ENCODE measurements at regions not wholly inside any gene's neighbourhood (a gene's known extent, or its start where the extent isn't known, plus 50 kb on each side); places are given as distances from the start of the nearest gene placed in this dataset.

DNA sequence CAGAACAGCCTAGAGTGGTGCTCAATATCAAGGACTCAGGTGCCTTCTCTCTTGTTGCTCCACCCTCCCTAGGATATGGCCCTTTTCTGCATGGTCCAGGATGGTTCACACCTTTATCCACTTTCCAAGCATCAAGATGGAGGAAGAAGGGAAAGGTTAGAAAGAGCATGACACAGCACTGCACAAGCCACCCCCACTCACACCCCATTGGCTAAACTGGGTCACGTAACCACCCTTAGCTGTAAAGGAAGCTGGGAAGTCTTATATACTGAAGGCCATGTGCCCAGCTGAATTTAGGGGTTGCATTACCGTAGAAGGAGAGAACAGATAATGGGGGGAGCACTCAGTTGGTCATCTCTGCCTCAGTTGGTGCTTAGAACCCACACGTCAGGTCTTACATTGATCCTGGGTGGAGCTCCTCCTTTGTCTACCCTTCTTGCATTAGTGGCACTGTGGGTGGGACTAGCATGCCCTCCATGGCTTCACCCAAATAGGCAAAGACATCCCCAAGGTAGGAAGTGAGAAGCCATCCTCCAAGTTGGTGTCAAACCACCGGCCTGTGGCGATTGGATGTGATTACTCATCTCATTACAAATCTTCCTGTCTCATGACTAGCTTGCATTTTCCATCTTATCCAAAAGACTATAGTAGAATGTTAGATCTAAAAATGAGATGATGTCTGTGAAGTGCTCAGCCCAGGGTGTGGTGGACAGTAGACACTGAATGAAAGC is 248.5 kb downstream of the HAUS1 start:
- TF ChIP-seq GATA1 (IDR thresholded peaks at IDR 0.05; ENCODE audit: low read depth, low read length) = no peak
- no peak for TF ChIP-seq POLR2A (IDR thresholded peaks at IDR 0.05; ENCODE audit: low read length)
- no peak for DNase-seq

DNA sequence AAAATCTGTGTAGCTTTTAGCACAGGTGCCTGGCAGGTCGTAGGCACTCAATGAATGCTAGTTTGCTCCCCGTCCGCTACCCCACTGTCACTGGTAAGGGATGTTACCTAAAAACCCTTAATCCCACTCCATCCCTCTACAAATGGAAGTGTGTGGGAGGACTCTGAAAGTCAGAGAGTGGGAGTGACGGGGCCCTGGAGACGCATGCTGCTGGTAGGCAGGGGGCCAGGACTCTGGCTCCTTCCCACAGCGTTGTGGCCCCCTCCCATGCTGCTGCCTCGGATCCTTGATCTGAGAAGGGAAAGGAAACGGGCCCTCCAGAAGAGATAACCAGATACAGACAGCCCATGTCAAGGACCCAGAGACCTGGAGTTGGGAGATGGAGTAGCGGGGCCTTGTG is 249.3 kb downstream of the HAUS1 start:
- DNase-seq = no peak
- TF ChIP-seq GATA1 (IDR thresholded peaks at IDR 0.05; ENCODE audit: low read depth, low read length) = no peak
- no peak for TF ChIP-seq POLR2A (IDR thresholded peaks at IDR 0.05; ENCODE audit: low read length)

DNA sequence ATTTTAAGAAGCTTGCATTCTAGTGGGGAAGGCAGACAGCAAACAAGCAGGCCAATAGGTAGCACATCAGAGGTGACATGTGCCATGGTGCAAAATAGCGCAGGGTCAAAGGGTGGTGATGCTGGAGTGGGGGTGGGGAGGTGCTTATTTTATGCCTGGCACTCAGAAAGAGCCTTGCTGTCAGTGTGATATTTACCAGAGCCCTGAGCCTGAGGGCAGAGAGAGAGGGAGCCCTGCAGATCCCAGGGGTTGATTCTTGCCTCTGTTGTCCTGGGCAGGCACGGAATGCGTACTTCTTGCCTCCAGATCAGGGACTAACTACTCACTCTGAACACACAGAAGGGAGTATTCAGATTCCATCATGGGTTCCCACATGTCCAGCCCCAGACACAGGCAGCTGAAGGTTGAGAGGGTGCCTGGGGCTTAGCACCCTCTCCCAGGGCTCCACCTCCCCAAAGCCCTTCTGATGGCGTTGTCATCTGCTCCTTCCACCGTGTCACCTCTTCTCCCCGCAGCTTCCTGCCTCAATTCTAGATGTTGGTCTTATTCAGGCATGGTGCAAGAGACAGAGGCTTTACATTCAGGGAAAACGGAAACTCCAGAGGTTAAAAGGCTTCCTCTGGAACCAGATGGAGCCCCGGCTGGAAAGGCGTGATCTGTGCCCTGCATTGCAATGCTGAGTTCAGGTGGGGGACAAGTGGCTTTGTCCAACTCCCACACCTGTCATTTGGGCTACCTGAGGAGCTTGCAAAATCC is 252.3 kb downstream of the HAUS1 start:
- no peak for DNase-seq
- TF ChIP-seq GATA1 (IDR thresholded peaks at IDR 0.05; ENCODE audit: low read depth, low read length) (no peak), POLR2A (IDR thresholded peaks at IDR 0.05; ENCODE audit: low read length) (no peak)

DNA sequence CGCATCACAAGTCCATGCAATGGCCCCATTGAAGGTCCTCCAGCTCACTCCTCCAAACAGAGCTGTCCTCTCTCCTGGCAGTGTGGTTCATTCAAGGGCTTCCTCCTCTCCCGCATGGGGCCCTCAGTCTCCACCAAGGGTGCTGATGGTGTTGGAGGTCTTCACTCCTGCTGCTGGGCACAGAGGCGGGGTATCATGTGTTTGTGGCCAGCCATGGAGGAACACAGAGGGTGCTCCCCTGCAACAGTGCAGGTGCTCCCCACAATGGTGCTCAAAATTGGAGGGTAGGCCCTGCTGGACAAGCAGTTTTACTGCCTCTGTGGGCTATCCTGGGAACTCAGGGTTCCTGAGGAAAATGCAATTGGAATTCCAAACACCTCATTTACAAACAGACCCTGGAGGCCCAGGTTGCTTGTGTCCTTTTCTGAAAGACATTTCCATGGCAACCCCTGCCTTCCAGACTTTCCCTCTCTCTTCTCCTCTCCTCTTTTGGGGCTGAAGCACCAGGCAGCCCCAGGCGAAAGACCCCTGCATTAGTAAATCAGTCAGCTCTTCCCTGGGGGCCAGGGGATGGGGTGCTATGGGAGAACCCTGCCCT is 256.0 kb downstream of the HAUS1 start:
- TF ChIP-seq GATA1 (IDR thresholded peaks at IDR 0.05; ENCODE audit: low read depth, low read length) (no peak), POLR2A (IDR thresholded peaks at IDR 0.05; ENCODE audit: low read length) (no peak)
- DNase-seq = no peak

DNA sequence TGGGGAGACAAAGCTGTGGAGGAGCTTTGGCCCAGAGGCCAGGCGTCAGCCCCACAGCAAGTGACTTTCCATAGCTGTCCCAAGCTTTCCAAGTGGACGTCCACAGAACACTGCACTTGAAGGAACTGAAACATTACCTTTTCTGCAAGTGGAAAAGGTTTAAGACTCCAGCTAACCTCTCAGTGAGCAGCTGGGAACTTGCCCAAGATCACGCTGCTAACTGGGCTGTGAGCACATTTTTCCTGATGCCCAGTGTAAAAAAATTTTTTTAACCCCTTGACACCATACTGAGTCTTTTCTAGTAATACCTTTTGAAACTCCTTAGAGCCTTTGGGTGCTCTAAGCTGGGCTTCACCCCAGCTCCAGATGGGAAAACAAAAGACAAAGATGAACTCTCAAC is 256.7 kb downstream of the HAUS1 start:
- DNase-seq = no peak
- TF ChIP-seq POLR2A (IDR thresholded peaks at IDR 0.05; ENCODE audit: low read length) (no peak), GATA1 (IDR thresholded peaks at IDR 0.05; ENCODE audit: low read depth, low read length) (no peak)

DNA sequence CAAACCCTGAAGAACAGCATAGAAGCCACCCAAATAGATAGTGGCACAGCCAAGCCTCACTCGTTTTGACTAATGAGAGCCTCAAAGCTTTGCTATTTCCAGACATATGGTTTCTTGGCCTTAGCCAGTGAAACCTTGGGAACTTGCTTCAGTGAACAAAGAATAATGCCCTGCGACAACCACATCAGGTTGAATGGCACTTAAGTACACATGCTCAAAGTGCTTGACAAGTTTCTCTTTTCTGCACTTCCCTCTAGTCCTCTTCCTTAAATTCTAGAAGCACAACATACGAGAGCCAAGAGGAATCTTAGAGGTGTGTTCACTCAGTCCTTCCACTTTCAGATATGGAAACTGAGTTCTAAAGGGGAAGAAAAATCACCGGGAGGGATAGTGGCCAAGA is 258.3 kb downstream of the HAUS1 start:
- TF ChIP-seq POLR2A (IDR thresholded peaks at IDR 0.05; ENCODE audit: low read length) (no peak), GATA1 (IDR thresholded peaks at IDR 0.05; ENCODE audit: low read depth, low read length) (no peak)

DNA sequence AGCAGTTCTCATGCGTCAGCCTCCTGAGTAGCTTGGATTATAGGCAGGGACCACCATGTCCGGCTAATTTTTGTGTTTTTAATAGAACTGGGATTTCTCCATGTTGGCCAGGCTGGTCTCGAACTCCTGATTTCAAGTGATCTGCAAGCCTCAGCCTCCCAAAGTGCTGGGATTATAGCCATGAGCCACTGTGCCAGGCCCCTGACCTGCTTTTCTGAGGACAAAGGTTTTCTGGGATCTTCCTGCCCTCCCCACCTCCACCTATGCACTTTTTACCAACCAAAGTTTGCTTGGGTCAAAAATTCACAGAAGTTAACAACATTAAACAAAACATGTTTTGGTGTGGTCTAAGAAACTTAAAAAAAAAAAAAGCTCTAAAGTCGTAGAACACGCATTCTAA is 259.9 kb downstream of the HAUS1 start:
- no peak for TF ChIP-seq GATA1 (IDR thresholded peaks at IDR 0.05; ENCODE audit: low read depth, low read length)
- TF ChIP-seq POLR2A (IDR thresholded peaks at IDR 0.05; ENCODE audit: low read length) = no peak
- no peak for DNase-seq

More for the DNA sequence above, 258.3 kb downstream of the HAUS1 start:
- DNase-seq = no peak

DNA sequence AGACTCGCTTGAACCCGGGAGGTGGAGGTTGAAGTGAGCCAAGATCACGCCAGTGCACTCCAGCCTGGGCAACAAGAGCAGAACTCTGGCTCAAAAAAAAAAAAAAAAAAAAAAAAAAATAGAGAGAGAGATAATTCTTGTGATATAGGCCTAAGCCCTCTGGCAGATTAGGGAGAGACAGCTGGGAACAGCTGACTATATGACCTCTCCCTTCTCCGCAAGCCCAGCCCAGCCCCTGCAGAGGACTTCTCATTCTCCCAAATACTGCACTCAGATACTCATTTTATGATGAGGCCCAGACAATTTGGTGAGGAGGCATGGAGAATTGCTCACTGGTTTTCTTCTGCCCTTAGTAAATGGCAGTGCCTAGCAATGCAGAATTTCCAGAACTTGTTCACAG is 262.0 kb downstream of the HAUS1 start:
- TF ChIP-seq POLR2A (IDR thresholded peaks at IDR 0.05; ENCODE audit: low read length) (no peak), GATA1 (IDR thresholded peaks at IDR 0.05; ENCODE audit: low read depth, low read length) (no peak)
- no peak for DNase-seq

DNA sequence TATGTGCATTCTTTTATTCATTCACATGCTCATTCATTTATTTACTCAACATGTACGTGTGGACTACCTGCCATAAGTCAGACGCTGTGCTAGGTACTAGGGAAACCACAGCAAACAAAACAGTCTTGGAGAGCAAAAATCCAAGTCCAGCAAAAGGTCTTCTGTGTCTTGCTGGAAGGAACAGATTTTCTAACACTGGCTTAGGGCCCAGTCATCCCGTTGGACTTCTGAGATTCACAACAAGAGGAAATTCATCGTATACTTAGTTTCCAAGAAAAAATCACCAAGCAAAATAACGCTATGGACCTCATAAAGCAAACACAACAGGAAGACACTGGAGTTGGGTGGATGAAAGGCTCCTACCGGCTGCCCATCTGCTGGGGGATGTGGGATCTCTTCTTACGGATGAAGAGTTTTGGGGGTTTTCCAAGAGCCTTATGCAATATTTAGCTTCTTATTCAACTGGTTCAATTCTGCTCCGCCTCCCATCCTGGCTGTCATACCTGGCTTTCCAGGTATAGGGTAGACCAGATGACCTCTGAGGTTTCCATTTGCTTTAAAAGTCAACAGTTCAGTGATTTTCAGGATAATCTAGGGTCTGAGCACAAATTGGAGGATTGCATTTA is 262.7 kb downstream of the HAUS1 start:
- TF ChIP-seq GATA1 (IDR thresholded peaks at IDR 0.05; ENCODE audit: low read depth, low read length) (no peak), POLR2A (IDR thresholded peaks at IDR 0.05; ENCODE audit: low read length) (no peak)
- DNase-seq = no peak

DNA sequence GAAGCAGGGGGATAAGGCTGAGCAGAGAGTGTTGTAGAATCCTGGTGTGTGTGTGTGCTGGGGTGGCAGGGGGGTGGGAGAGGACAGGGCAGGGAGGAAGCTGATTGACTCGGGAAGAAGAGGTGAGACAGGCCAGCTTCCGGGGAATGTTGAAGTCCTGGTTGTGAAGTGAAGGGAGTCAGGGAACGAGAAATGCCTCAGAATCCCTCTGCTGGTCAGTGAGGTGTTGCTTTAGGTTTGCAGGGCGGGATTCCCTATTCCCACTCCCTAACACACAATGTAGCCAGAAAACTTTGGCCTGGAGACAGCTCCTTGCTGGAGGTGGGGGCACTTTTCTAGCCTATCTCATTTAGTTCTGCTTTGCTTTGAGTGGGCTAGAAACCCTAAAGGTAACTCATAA is 265.1 kb downstream of the HAUS1 start:
- DNase-seq = no peak
- TF ChIP-seq POLR2A (IDR thresholded peaks at IDR 0.05; ENCODE audit: low read length) (no peak), GATA1 (IDR thresholded peaks at IDR 0.05; ENCODE audit: low read depth, low read length) (no peak)

DNA sequence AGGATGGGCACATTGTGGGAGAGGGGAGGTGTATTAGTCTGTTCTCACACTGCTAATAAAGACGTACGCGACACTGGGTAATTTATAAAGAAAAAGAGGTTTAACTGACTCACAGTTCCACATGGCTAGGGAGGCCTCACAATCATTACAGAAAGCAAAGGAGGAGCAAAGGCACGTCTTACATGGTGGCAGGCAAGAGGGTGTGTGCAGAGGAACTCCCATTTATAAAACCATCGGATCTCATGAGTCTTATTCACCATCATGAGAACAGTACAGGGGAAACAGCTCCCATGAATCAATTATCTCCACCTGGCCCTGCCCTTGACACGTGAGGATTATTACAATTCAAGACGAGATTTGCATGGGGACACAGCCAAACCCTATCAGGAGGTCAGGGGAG is 266.7 kb downstream of the HAUS1 start:
- TF ChIP-seq GATA1 (IDR thresholded peaks at IDR 0.05; ENCODE audit: low read depth, low read length) (no peak), POLR2A (IDR thresholded peaks at IDR 0.05; ENCODE audit: low read length) (no peak)
- no peak for DNase-seq

DNA sequence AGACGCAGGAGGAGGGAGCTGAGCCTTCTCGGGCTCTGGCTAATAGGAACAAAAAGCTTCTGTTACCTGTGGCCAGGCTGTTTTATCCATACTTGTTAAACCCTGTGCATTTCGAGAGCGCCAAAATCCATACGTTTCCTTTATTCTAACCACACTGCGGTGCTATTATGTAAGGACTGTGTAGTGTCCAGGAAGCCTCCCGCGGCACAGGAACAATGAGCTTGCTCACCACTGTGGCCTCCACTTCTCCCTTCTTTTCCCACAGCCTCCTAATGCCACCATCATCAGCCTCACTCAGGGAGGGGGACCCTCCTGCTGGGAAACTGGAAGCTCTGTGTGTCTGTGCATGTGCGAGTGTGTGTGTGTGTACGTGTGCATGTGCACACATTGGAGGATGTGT is 268.5 kb downstream of the HAUS1 start:
- TF ChIP-seq GATA1 (IDR thresholded peaks at IDR 0.05; ENCODE audit: low read depth, low read length) = no peak
- no peak for TF ChIP-seq POLR2A (IDR thresholded peaks at IDR 0.05; ENCODE audit: low read length)
- DNase-seq = no peak

DNA sequence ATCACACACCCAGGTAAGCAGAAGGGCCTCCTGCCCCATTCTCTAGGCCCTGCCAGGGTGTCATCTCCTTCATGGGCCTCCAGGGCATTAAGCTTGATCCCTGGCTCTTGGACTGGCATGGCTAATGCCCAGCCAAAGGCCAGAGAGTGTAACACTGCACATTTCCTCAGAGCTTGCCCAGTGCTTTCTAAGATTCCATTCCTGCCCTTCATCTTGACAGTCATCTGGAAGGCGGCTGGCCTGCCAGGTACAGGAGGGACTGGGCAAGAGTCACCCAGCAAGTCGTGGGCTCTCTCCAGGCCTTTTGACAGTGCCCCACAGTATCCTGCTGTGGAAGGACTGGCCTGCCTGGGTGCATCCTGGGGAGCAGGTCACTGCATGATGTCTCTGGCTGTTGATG is 268.9 kb downstream of the HAUS1 start:
- no peak for DNase-seq
- TF ChIP-seq POLR2A (IDR thresholded peaks at IDR 0.05; ENCODE audit: low read length) = no peak
- no peak for TF ChIP-seq GATA1 (IDR thresholded peaks at IDR 0.05; ENCODE audit: low read depth, low read length)

DNA sequence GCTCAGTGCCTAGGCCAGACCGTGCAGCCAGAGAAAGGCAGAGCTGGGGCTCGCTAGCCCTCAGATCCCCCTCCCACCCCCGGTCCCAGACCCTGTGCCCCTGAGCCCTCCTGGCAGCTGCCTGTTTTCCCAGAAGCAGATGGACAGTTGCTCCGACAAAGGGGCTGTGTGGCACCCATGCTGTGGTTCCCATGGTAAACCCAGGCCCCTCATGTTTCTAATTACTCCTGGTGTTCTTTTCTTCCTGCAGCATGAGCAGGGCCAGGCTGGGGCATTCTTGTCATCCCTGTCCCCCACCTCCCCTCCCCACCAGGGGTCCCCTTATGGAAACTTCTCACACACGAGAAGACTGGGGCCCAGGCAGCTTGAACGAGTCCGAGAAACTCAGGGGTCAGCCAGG is 269.6 kb downstream of the HAUS1 start:
- no peak for DNase-seq
- TF ChIP-seq POLR2A (IDR thresholded peaks at IDR 0.05; ENCODE audit: low read length) = no peak

Data from erythroblast (primary cell).